ENCODE measurements at regions not wholly inside any gene's neighbourhood (a gene's known extent, or its start where the extent isn't known, plus 50 kb on each side); places are given as distances from the start of the nearest gene placed in this dataset.
A peak's percentile ranks its signal among the peaks of the same experiment; 100 is the strongest.

DNA sequence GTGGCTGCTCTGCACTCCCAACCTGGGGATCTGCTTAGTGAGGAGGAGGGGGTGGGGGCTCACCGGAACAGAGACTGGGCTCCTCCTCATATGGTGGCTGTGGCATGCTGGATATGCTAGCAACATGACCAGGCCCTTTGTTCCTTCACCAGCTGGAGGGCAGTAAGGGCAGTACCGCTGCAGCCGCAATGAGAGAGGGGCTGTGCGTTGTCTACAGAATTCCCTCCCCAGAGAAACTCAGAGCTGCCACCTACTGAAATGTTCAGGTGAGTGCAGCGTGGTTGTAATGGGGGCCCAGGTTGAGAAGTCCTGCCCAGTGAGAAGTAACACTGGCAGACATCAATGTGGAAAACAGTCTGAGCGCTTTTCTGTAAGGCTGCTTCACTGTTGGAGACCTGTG is 1211.9 kb upstream of the NXPH2 start:
- Mint-ChIP-seq H3K4me1 (peaks cover 4 to 12% of the 10 kb centered on the region in 2 experiments), H3K27ac (no peak overlapping the region), H3K4me3 (no peak overlapping the region), H3K9me3 (peaks cover 7 to 12% of the 10 kb centered on the region in 2 experiments), H3K27me3 (ENCODE audit: low read depth) (no peaks in the 10 kb centered on the region), H3K36me3 (ENCODE audit: insufficient read depth in 1 of 3, low read depth in 3 of 3) (peaks cover 0 to 13% (median 7%) of the 10 kb centered on the region in 3 experiments; a peak in 4 of 7 replicates)
- Histone ChIP-seq H4K5ac (ENCODE audit: insufficient read length, low read depth, low read length) (no peak overlapping the region), H3K79me2 (ENCODE audit: insufficient read depth, low read length) (no peaks in the 10 kb centered on the region), H2AK5ac (ENCODE audit: insufficient read length, low read length) (no peak overlapping the region), H4K91ac (ENCODE audit: insufficient read length, low read depth, low read length) (no peak overlapping the region), H3K56ac (ENCODE audit: insufficient read length, low read depth, low read length) (no peak overlapping the region), H3K23me2 (ENCODE audit: insufficient read length, low read depth, low read length, poor library complexity, severe bottlenecking) (no peaks in the 10 kb centered on the region), H3K18ac (ENCODE audit: insufficient read length, low read depth, low read length) (no peak overlapping the region), H3K4ac (ENCODE audit: low read depth, low read length) (no peak overlapping the region), H3T11ph (ENCODE audit: low read length) (no peak overlapping the region), H3K14ac (ENCODE audit: insufficient read depth, low read length) (no peak overlapping the region), H3K79me1 (ENCODE audit: insufficient read depth, low read depth, low read length, poor library complexity, severe bottlenecking) (no peaks in the 10 kb centered on the region), H3K4me2 (ENCODE audit: insufficient read depth, insufficient read length, low read length) (no peak overlapping the region), H2BK5ac (ENCODE audit: insufficient read length, low read length) (no peak overlapping the region), H4K8ac (replicated peaks; ENCODE audit: insufficient read length, low read depth, low read length) (no peak overlapping the region), H3K4me1 (ENCODE audit: insufficient read depth, low read length) (no peaks in the 10 kb centered on the region), H2BK15ac (ENCODE audit: low read depth, low read length) (no peak overlapping the region), H3K23ac (ENCODE audit: insufficient read length, low read depth, low read length) (no peak overlapping the region), H2AFZ (ENCODE audit: low read length) (no peak overlapping the region), H3K27me3 (ENCODE audit: insufficient read depth, low read length) (no peaks in the 10 kb centered on the region), H3K27ac (ENCODE audit: insufficient read length, low read depth, low read length) (no peak overlapping the region), H2BK12ac (ENCODE audit: insufficient read length, low read depth, low read length) (no peak overlapping the region), H2BK120ac (ENCODE audit: low read depth, low read length, poor library complexity, severe bottlenecking) (no peak overlapping the region), H4K20me1 (ENCODE audit: control insufficient read depth, insufficient read depth, insufficient read length) (no peaks in the 10 kb centered on the region), H3K9me3 (ENCODE audit: control insufficient read depth, low read depth, low read length) (no peaks in the 10 kb centered on the region), H3K9ac (ENCODE audit: extremely low read depth, insufficient read length, low read length) (no peak overlapping the region), H2BK20ac (ENCODE audit: low read depth, low read length, poor library complexity, severe bottlenecking) (no peak overlapping the region)
- no CpG with 5 or more reads among the region's 6 CpGs for WGBS (ENCODE audit: extremely low coverage, insufficient read length, low lambda C conversion rate)
- TF ChIP-seq, protein P1, sequence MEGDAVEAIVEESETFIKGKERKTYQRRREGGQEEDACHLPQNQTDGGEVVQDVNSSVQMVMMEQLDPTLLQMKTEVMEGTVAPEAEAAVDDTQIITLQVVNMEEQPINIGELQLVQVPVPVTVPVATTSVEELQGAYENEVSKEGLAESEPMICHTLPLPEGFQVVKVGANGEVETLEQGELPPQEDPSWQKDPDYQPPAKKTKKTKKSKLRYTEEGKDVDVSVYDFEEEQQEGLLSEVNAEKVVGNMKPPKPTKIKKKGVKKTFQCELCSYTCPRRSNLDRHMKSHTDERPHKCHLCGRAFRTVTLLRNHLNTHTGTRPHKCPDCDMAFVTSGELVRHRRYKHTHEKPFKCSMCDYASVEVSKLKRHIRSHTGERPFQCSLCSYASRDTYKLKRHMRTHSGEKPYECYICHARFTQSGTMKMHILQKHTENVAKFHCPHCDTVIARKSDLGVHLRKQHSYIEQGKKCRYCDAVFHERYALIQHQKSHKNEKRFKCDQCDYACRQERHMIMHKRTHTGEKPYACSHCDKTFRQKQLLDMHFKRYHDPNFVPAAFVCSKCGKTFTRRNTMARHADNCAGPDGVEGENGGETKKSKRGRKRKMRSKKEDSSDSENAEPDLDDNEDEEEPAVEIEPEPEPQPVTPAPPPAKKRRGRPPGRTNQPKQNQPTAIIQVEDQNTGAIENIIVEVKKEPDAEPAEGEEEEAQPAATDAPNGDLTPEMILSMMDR (conservative IDR thresholded peaks at IDR 0.05) = peak; percentile 60
- DNase-seq = peak; percentile 72
